GM18507 (cell line): ENCODE measurements at regions not wholly inside any gene's neighbourhood (a gene's known extent, or its start where the extent isn't known, plus 50 kb on each side); places are given as distances from the start of the nearest gene placed in this dataset.

ENCODE experiments used
- DNase-seq: peaks from one replicate; pipeline ENCODE4 v3.0.0; 2011; ENCODE audit warnings: low read depth; ENCODE audit not compliant: insufficient read length; ENCODE audit errors: extremely low spot score
- FAIRE-seq: peaks from 2 replicates; lab custom pipeline; 2011; peaks lifted over from hg19 to GRCh38; lab: Jason Lieb, UNC

- FAIRE-seq (no peak), DNase-seq (no peak)
These were observed 92.7 kb upstream of the CFAP20DC start for GRCh38 chr3:59142556-59142955.

- FAIRE-seq (no peak), DNase-seq (no peak)
These were observed 89.1 kb upstream of the CFAP20DC start for GRCh38 chr3:59138966-59139365.

- DNase-seq (no peak), FAIRE-seq (no peak)
These were observed 87.6 kb upstream of the CFAP20DC start for GRCh38 chr3:59137415-59137814.

DNA sequence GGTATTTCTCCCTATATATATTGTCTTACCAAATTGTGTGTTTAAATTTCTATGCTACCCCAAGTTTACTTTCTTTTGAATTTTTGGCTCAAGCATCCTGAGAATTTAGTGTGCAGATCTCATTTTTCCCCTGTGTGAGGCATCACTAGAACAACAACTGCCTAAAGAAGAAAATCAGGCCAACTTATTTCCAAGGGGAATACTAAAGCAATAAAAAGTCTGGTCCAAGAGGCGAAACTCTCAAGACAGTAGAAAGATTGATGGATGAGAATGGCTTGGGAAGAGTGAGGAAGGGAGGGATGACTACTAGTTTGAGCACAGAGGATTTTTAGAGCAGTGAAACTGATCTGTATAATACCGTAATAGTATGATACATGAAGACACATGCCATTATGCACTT lies 86.3 kb upstream of the CFAP20DC start:
- no peak for DNase-seq
- no peak for FAIRE-seq

DNA sequence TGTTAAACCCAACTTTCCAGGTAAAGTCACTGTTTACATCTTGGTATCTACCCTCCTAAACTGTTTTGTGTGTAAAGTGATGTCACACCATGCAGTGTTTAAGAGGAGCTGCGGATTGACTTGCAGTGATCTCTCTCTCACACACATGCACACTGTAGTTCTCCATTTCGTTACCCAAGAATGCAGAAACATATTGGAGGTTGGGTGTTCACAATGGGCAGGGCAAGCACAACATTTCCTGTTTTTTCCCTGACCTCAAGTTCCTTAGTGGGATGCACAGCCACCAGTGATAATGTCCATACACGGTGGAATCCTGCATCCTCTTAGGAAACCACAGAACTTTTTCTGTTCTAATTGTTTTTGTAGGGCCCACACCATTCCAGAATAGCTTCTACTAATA lies 85.3 kb upstream of the CFAP20DC start:
- DNase-seq (no peak), FAIRE-seq (no peak)

GRCh38 chr3:59133311-59133710 lies 83.5 kb upstream of the CFAP20DC start:
- FAIRE-seq (no peak), DNase-seq (no peak)

GRCh38 chr3:59131016-59131766 lies 81.4 kb upstream of the CFAP20DC start:
- no peak for DNase-seq
- FAIRE-seq = no peak

- no peak for DNase-seq
- no peak for FAIRE-seq
These were observed 78.9 kb upstream of the CFAP20DC start for GRCh38 chr3:59128685-59129084.

DNA sequence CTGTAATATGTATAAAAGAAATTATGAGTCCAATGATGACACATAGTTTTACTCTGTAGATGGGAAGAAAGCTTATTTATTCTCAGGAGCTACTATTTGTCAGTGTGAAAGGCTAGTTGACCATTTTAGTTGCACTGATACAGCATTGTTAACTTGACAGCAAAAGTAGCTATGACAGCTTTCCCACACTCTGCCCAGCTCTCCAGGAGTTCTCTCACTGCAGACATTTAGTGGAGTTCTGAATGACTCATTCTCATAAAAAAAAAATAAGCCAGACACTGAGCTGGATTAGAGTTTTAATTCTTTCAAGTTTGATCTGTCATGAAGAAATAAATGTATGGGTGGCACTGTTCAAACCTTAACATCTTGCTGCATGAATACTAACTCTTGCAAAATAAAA lies 77.2 kb upstream of the CFAP20DC start:
- no peak for DNase-seq
- no peak for FAIRE-seq

DNA sequence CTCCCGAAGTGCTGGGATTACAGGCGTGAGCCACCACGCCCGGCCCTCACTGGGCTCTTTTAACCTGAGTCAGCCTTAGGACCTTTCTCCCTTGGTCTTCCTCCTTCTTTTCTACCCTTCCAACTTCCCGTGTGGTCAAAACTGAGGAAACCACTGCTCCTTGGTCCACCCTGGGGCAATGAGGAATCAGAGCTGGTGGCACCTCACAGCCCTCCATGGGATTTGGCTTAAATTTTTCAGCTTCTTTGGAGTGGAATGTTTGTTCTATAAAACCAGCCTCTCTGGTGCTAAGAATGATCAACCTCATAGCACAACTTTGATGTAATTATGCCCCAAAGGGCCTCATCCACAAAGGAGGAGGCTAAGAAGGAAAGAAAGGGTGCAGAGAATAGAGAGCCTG lies 76.6 kb upstream of the CFAP20DC start:
- FAIRE-seq (no peak), DNase-seq (no peak)

GRCh38 chr3:59121346-59122144 lies 71.7 kb upstream of the CFAP20DC start:
- no peak for FAIRE-seq

DNA sequence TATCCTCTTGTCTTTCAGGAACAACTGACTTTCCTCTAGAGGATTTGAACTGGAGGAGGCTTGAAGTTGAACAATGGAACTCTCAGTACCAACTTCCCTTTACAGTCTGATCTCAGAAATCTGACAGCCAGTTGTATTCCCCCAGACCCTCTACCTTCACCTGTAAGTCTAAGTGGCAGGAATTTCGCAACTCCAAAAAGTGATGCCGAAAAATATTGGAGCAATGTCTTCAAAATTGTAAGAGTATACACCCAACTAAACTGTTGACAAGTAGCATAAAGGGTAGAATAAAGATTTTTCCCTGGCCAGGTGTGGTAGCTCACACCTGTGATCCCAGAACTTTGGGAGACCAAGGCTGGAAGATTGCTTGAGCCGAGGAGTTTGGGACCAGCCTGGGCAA lies 69.1 kb upstream of the CFAP20DC start:
- FAIRE-seq (no peak), DNase-seq (no peak)

More at GRCh38 chr3:59121346-59122144, 71.7 kb upstream of the CFAP20DC start:
- DNase-seq = no peak

- FAIRE-seq (no peak), DNase-seq (no peak)
These were observed 67.6 kb upstream of the CFAP20DC start for GRCh38 chr3:59117396-59117795.

DNA sequence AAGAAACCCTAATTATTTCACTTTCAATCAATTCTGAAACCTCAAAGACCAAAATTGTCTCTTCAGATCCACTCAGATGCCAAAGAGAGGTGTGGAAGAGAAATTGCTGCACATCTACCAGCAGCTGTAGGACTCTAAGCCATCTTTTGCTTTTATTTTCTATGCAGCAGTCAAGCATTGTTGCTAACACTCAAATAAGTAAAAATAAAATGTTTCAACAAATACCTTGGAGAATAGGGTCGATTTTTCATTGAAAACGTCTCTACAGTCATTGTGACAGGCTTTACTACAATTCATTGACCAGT lies 66.4 kb upstream of the CFAP20DC start:
- DNase-seq (no peak), FAIRE-seq (no peak)

DNA sequence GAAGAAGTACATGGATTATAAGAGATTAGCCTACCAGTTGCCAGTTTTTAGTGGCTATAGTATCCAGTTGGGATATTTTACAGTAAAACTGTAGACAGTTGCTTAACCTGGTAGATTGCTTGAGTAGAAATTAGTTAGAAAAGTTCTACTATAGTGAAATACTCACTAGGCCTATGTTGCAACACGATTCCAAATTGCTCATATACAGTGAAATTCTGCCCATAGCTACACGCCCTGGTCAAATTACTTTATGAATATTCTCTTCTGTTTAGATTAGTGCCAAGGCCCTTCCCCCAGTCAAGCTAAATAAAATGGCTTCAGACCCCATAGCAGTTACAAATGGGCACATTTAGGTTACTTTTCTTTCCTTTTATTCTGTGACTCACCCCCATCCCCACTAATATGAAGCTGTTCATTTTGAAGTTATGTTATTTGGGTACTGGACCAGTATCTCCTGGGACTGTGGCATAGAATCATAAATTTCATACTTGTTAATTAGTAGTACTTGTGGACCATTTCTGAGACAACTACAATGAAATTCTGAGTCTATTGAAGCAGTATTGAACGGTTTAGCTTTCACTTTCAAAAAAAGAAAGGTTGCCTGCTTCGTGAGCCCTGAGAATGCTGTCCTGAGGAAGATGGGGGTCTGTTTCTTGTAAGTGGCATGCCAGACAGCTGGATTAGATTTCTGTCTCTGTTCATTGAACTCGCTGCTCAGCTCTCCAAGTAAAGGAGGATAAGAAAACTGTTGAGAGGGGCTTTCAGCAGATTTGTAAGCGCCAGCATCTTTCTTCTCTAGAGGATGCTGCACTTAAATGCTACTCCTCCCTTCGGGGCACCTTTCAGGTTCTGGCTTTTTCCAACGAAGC lies 65.8 kb upstream of the CFAP20DC start:
- FAIRE-seq (no peak), DNase-seq (no peak)

DNA sequence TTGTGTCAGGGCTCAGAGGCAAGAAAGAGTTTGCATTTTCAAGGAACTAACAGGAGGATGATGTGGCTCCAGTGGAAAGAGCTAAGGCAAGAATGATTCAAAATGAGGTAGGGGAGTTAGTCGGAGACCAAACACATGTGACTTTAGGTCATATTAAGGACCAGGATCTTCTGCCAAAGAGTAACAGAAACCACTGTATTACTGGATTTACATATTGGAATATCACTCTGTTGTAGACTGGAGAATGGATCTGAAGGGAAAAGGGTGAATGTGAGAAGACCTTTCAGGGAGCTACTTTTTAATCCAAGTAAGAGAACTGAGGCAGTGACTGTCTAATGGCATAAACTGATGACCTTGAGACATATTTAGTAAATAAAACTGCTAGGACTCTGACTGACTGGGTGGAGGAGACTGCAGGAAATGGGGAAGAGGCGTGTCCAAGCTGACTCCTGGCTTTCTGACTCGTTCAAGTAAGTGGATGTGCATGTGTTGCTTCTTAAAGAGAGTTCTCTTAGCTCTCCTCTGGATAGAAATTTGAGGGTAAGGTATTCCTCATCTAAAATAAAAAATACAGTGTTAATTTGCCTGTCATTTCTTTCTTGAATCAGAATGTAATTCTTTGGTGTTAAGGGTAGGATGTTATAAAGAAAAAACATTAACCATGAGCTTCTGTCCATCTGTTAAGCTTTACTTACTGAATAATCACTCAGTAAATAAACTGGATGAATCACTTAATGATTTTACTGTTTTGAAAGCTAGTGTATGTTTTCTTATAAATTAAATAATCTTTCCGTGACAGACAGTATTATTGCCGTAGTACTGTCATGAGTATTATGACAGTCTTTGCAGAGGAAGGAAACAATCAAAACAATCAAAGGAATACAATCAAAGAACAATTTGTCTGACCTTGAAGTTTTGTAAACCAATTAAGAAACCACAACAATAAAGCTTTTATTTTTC lies 58.3 kb upstream of the CFAP20DC start:
- DNase-seq (no peak), FAIRE-seq (no peak)

GRCh38 chr3:59106085-59106648 lies 56.3 kb upstream of the CFAP20DC start:
- DNase-seq (no peak), FAIRE-seq (no peak)

DNA sequence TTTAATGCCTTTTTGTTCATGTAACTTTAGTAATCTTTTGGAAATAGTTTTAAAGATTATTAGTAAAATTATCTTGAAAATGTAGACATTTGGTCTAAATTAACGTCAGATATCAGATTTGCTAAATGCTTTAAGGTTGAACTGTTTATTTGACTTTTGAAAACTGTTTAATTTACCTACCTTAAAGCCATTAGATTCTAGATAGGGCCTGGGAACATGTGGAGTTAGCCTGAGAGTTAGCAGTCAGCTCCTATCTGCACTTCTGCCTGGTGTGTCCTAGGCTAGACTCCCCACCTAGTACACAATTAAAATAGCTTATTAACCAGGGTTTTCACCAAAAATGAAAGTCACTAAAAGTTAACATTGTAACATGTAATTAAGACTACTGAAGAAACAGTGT lies 53.7 kb upstream of the CFAP20DC start:
- no peak for DNase-seq
- FAIRE-seq = no peak

DNA sequence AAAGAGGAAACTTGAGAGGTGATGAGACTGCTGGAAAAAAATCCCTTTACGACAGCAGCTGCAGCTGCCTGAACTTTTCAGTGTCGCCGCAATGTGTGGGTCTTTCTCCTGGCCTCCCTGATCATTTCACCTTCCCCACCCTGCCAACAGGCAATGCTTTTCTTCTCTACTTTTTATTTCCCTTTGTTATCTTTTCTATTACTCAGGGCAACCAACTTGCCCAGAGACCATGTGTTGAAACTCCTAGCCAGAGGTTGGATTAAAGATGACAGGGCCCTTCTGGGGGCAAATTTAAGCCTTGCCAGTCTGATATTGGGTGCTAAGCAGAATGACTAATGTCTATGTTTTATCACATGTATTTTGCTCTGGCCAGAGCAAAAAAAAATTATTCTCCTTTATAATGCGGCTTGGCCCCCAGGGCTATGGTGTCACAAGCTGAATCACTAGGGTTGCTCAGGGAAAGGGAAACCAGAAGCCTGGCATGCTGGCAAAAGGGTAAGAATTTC lies 51.5 kb upstream of the CFAP20DC start:
- DNase-seq (no peak), FAIRE-seq (no peak)
